IPS-NIHi7 (cell line): ENCODE measurements at regions not wholly inside any gene's neighbourhood (a gene's known extent, or its start where the extent isn't known, plus 50 kb on each side); places are given as distances from the start of the nearest gene placed in this dataset.

Experiments
- DNase-seq: peaks from one replicate; pipeline ENCODE4 v3.0.0; 2012; ENCODE audit warnings: mixed read lengths; ENCODE audit errors: extremely low spot score

GRCh38 chr12:94716339-94716738 is 66.0 kb upstream of the TMCC3 start:
- no peak for DNase-seq

DNA sequence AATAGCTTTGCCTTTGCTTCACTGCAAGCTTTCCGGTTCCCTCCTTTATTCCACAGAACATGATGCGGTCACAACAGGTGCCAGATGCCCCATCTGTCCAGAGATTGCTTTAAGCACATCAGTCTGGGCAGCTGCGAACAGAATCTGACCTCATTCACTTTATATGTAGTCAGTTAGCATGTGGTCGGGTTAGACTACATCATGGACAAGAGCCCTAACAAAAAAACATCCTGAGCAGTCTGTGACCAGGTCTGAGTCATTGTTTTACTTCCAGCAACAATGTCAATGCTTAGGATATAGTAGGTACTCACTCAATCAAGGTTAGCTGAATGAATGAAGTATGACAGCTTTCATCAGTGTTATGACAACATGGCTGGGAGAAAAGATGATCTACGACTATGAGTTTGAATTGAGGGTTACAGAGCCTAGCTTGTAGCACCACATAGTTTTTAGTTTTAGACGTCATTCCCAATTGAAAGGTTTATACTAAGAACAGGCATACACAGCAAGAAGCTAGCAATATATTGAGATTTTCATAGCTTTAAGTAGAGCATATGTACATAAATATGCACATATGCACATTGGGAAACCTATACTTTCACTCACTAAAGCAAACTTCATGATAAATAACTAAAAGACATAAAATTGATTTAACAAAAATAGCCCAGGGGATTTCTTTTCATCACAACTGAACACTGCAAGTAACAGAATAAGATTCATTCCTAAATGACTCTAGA is 64.2 kb upstream of the TMCC3 start:
- DNase-seq: no peak

- no peak for DNase-seq
These were observed 62.6 kb upstream of the TMCC3 start for GRCh38 chr12:94712815-94713515.

DNA sequence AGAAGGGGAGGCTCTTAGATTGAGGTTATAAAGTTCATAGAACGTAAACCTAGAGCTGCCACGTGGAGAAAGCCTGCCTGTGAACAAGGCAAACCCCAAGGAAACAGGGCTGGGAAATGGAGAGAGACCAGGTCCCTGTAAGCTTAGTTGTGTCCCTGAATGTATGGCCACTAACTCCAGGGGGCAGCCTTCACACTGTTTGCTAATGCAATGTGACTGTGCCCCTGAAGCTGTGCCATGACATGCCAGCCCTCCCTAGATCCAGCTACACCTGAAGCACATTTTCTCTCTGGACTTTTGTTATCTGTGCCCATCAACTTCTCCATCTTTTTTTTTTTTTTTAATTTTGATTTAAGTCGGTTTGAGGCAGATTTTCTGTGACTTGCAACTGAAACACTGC is 60.6 kb upstream of the TMCC3 start:
- peak; percentile 71 for DNase-seq

DNA sequence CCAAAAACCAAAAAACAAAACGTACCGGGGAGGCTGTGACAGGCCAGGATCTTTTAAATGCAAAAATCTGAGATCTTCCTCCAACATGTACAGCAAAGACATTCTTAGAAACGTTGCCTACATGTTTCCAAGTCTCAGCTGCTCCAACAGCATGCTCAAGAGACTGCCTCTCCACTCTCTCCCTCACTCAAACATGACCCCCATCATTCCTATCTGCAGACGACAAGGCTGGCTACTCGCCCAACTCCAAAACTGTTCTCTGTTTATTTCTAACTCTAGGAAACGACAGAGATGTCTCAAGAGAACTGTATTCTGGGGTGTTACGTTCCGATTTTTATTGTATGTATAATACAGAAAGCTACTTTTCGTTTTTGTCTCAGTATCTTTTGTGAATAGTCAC is 57.5 kb upstream of the TMCC3 start:
- no peak for DNase-seq

DNA sequence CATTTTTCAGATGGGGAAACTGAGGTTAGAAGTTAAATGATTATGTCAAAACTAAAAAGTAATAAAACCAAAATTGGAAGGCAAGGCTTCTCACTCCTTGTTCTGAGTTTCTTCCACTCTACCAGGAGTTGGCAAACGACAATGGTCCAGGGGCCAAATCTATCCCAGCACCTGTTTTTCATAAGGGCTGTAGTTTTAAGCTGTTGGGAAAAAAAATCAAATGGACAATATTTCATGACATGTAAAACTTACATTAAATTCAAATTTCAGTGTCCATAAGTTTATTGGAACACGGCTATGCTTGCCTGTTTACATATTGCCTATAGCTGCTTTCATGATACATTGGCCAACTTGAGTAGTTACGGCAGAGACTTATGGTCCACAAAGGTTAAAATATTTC is 56.7 kb upstream of the TMCC3 start:
- no peak for DNase-seq

DNA sequence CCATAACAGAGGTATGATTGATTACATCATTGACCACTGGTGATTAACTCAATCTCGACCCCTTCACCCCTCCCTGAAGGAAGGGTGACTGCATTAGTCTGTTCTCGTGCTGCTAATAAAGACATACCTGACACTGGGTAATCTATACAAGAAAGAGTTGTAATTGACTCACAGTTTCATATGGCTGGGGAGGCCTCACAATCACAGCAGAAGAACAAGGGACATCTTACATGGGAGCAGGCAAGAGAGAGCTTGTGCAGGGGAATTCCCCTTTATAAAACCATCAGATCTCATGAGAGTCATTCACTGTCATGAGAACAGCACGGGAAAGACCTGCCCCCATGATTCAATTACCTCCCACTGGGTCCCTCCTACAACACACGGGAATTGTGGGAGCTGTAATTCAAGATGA is 55.9 kb upstream of the TMCC3 start:
- no peak for DNase-seq

GRCh38 chr12:94705676-94706075 is 55.3 kb upstream of the TMCC3 start:
- DNase-seq: no peak

GRCh38 chr12:94704452-94705306 is 54.3 kb upstream of the TMCC3 start:
- DNase-seq: no peak

DNA sequence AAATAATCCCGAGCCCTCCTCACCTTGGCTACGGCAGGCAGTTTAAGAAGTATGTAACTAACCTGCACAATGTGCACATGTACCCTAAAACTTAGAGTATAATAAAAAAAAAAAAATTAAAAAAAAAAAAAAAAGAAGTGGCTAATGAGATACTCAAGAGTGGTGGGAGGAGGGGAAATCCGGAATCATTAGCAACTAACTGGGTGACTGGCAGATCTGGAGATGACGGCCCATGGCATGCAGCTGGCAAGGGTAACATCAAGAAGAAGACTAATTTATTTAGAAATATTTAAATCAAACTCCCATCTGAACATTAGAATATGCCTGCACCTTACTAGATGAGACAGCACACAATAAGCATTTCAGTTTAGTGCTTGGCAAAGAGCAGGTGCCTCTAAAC is 52.3 kb upstream of the TMCC3 start:
- no peak for DNase-seq

- no peak for DNase-seq
These were observed 51.4 kb upstream of the TMCC3 start for GRCh38 chr12:94701711-94702110.

DNA sequence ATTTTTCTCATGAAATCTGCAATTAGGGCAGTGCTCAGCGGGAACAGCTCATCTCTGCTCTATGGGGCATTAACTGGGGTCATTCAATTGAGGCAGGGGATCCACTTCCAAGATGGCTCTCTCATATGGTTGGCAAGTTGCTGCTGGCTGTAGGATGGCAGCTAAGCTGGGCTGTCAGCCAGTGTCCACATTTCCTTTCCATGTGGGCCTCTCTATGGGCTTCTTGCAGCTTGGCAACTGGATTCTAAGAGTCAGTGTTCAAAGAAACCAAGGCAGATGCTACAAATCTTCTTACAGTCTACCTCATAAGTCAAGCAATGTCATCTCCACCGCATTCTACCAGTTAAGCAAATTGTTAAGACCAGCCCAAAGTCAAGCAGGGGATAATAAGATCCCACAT is 50.3 kb upstream of the TMCC3 start:
- no peak for DNase-seq
